ENCODE measurements at regions not wholly inside any gene's neighbourhood (a gene's known extent, or its start where the extent isn't known, plus 50 kb on each side); places are given as distances from the start of the nearest gene placed in this dataset.

- peak; percentile 72 to 94 (median 85) for TF ChIP-seq CTCF (IDR thresholded peaks at IDR 0.05 in 2 of 3, conservative IDR thresholded peaks at IDR 0.05 in 1 of 3; ENCODE audit: control insufficient read depth in 2 of 3, extremely low read depth in 1 of 3, insufficient read depth in 1 of 3, low read depth in 3 of 3, low read length in 3 of 3)
- no peak for TF ChIP-seq TCF12 (IDR thresholded peaks at IDR 0.05; ENCODE audit: low read depth, low read length)
- TF ChIP-seq ATF3 (IDR thresholded peaks at IDR 0.05; ENCODE audit: borderline replicate concordance, extremely low read depth, low read depth, low read length) = no peak
Observed at GRCh38 chr11:12599408-12600143, 74.6 kb upstream of the TEAD1 start.
